Non-pigmented ciliary epithelial cell (primary cell): ENCODE measurements at regions not wholly inside any gene's neighbourhood (a gene's known extent, or its start where the extent isn't known, plus 50 kb on each side); places are given as distances from the start of the nearest gene placed in this dataset.
A peak's percentile ranks its signal among the peaks of the same experiment; 100 is the strongest.

ENCODE experiments used
- DNase-seq: peaks from one replicate; pipeline ENCODE4 v3.0.0-alpha.2; 2010; ENCODE audit warnings: low read depth

- no peak for DNase-seq
These were observed 94.7 kb upstream of the CDH6 start for GRCh38 chr5:31098811-31099210.

- DNase-seq: no peak
These were observed 95.6 kb upstream of the CDH6 start for GRCh38 chr5:31097851-31098250.

GRCh38 chr5:31096238-31096865, 97.1 kb upstream of the CDH6 start:
- peak; percentile 42 for DNase-seq

- no peak for DNase-seq
These were observed 97.7 kb upstream of the CDH6 start for GRCh38 chr5:31095796-31096195.

- DNase-seq: no peak
These were observed 102.0 kb upstream of the CDH6 start for GRCh38 chr5:31091501-31091900.

- DNase-seq: no peak
These were observed 103.0 kb upstream of the CDH6 start for GRCh38 chr5:31090467-31090866.

- DNase-seq: no peak
These were observed 106.6 kb upstream of the CDH6 start for GRCh38 chr5:31086839-31087415.

- DNase-seq: no peak
These were observed 108.6 kb upstream of the CDH6 start for GRCh38 chr5:31084871-31085270.

GRCh38 chr5:31083364-31083763, 110.1 kb upstream of the CDH6 start:
- no peak for DNase-seq

GRCh38 chr5:31079668-31080067, 113.8 kb upstream of the CDH6 start:
- no peak for DNase-seq

- no peak for DNase-seq
These were observed 114.5 kb upstream of the CDH6 start for GRCh38 chr5:31078956-31079355.

GRCh38 chr5:31075981-31076380, 117.5 kb upstream of the CDH6 start:
- DNase-seq: no peak

GRCh38 chr5:31068287-31068686, 125.2 kb upstream of the CDH6 start:
- no peak for DNase-seq

- peak; percentile 22 for DNase-seq
These were observed 126.7 kb upstream of the CDH6 start for GRCh38 chr5:31066655-31067328.

GRCh38 chr5:31064215-31064614, 129.3 kb upstream of the CDH6 start:
- no peak for DNase-seq

- DNase-seq: no peak
These were observed 130.4 kb upstream of the CDH6 start for GRCh38 chr5:31062902-31063580.

- DNase-seq: no peak
These were observed 133.6 kb upstream of the CDH6 start for GRCh38 chr5:31059889-31060288.

GRCh38 chr5:31054453-31054852, 139.0 kb upstream of the CDH6 start:
- no peak for DNase-seq

GRCh38 chr5:31052937-31053658, 140.4 kb upstream of the CDH6 start:
- DNase-seq: no peak

GRCh38 chr5:31051316-31051715, 142.2 kb upstream of the CDH6 start:
- DNase-seq: no peak

- no peak for DNase-seq
These were observed 143.4 kb upstream of the CDH6 start for GRCh38 chr5:31049936-31050704.

- DNase-seq: no peak
These were observed 144.0 kb upstream of the CDH6 start for GRCh38 chr5:31049461-31049860.
